Epithelial cell of prostate (primary cell): ENCODE measurements at regions not wholly inside any gene's neighbourhood (a gene's known extent, or its start where the extent isn't known, plus 50 kb on each side); places are given as distances from the start of the nearest gene placed in this dataset.
"Not testable (repeated sequence)": the region's sequence is repeated elsewhere in the genome, so short reads cannot be mapped to it uniquely, and the experiment has no call there.

Source experiments
- DNase-seq: peaks from one replicate; pipeline ENCODE4 v3.0.0-alpha.2; 2011; ENCODE audit warnings: low read depth, low spot score
- H3K27ac ChIP-seq: fragments of 450-650 bp; 2 replicates; pipeline ENCODE4 v1.5.1; 2017; ENCODE audit warnings: mild to moderate bottlenecking

DNA sequence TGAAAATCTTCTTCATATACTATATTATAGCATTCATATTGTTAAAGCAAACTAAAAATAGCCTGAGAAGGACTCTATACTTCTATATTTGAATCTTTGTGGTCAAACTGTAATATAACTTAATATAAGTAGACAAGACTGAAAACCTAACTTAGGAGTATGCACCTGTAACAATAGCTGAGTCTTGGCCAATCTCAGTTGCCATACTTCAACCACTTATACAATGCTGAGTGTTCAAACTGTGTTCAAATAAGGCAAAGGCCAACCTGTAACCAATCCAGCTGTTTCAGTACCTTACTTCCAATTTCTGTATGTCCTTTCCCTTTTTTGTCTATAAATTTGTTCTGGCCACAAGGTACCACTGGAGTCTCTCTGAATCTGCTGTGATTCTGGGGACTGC is 1360.8 kb upstream of the CDH9 start:
- no peak overlapping the region for H3K27ac ChIP-seq
- no peak for DNase-seq

DNA sequence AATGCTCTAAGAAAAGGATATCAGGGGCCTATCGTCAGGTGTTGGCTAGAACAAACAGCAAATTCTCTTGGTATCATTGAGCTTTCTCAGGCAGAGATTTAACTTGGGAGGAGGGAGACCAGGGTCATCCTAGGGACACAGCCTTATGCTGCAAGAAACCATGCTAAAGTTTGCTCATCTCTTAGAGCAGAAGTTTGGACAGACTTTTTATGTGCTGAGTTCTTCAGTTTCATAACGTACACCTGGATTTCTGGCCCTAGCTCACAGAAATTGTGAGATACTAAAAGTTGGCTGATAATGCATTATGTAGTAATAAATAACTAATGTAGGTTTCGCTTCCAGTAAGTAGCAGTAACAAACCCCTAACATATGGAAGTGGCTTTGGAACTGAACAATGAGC is 1359.8 kb upstream of the CDH9 start:
- peak overlapping the region; percentile 38 for H3K27ac ChIP-seq

GRCh38 chr5:28397502-28397941 is 1359.1 kb upstream of the CDH9 start:
- H3K27ac ChIP-seq: peak overlapping the region; percentile 38
- DNase-seq: no peak

More for the DNA sequence above, 1359.8 kb upstream of the CDH9 start:
- no peak for DNase-seq

- no peak overlapping the region for H3K27ac ChIP-seq
- no peak for DNase-seq
Measured at GRCh38 chr5:28391277-28391676, 1352.9 kb upstream of the CDH9 start.

DNA sequence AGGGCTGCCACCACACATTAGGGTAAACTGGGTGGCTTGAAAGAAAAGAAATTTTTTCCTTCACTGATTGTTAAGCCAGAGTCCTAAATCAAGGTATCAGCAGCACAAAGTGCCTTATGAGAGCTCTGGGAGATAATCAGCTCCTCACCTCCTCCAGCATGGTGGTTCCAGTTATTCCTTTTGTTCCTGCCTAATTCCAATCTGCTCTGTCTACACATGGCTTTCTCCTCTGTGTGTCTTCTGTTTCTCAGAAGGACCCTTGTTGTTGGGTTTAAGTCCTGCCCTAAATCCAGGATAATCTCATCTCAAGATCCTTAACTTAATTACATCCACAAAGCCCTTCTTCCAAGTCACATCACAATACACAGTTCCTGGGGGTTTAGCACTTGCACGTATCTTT is 1352.0 kb upstream of the CDH9 start:
- H3K27ac ChIP-seq: no peak overlapping the region
- DNase-seq: no peak

GRCh38 chr5:28389727-28390126 is 1351.3 kb upstream of the CDH9 start:
- DNase-seq, H3K27ac ChIP-seq: not testable (repeated sequence)

GRCh38 chr5:28388428-28388827 is 1350.0 kb upstream of the CDH9 start:
- H3K27ac ChIP-seq: no peak overlapping the region
- DNase-seq: no peak

GRCh38 chr5:28386712-28387111 is 1348.3 kb upstream of the CDH9 start:
- H3K27ac ChIP-seq: no peak overlapping the region

GRCh38 chr5:28380167-28380566 is 1341.8 kb upstream of the CDH9 start:
- H3K27ac ChIP-seq: no peak overlapping the region
- DNase-seq: no peak

More at GRCh38 chr5:28386712-28387111, 1348.3 kb upstream of the CDH9 start:
- no peak for DNase-seq

DNA sequence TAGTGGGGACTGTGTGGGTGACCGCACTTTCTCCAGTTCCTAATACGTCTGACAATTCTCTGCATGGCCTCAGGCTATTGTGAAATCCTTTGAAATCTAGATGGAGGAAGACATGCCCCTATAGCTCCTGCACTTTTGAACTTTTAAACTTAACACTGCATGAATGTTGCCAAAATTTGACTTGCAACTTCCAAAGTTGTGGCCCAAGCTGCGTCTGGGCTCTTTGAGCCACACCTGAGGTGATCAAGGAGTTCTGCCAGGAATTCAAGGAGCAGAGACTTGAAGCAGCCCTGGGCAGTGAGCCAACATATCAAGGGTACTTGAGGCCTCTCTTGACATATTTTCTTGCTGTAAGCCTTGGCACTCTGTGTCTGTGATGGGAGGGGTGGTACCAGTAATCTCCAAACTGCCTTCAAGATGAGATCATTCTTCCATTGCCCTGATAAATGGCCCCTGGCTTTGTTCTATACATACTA is 1336.1 kb upstream of the CDH9 start:
- no peak for DNase-seq
- H3K27ac ChIP-seq: no peak overlapping the region

- H3K27ac ChIP-seq: no peak overlapping the region
- no peak for DNase-seq
Measured at GRCh38 chr5:28370896-28371295, 1332.5 kb upstream of the CDH9 start.

GRCh38 chr5:28369418-28369817 is 1331.0 kb upstream of the CDH9 start:
- DNase-seq: no peak
- no peak overlapping the region for H3K27ac ChIP-seq

- DNase-seq: no peak
- no peak overlapping the region for H3K27ac ChIP-seq
Measured at GRCh38 chr5:28355831-28356230, 1317.4 kb upstream of the CDH9 start.

- no peak for DNase-seq
- H3K27ac ChIP-seq: no peak overlapping the region
Measured at GRCh38 chr5:28346696-28347095, 1308.3 kb upstream of the CDH9 start.

- H3K27ac ChIP-seq: no peak overlapping the region
- no peak for DNase-seq
Measured at GRCh38 chr5:28344836-28345433, 1306.5 kb upstream of the CDH9 start.

DNA sequence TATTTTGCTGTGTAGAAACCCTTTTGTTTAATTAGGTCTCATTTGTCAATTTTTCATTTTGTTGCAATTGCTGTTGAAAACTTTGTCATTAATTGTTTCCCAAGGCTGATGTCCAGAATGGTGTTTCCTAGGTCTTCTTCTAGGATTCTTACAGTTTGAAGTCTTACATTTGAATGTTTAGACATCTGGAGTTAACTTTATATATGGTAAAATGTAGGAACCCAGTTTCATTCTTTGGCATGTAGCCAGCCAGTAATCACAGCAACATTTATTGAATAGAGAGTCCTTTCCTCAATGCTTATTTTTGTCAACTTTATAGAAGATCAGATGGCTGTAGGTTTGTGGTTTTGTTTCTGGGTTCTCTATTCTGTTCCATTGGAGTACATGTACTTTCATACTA is 1290.8 kb upstream of the CDH9 start:
- H3K27ac ChIP-seq: no peak overlapping the region
- DNase-seq: no peak

DNA sequence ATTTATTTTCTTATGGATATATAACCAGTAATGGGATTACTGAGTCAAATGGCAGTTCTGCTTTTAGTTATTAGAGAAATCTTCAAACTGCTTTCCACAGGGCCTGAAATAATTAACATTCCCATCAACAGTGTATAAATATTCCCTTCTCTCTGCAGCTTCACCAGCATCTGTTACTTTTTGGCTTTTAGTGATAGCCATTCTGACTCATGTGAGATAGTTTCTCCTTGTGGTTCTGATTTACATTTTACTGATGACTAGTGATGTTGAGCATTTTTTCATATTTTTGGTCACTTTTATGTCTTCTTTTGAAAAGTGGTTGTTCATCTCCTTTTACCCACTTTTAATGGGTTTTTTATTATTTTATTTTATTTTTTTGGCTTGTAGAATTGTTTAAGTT is 1290.3 kb upstream of the CDH9 start:
- DNase-seq: no peak
- no peak overlapping the region for H3K27ac ChIP-seq

DNA sequence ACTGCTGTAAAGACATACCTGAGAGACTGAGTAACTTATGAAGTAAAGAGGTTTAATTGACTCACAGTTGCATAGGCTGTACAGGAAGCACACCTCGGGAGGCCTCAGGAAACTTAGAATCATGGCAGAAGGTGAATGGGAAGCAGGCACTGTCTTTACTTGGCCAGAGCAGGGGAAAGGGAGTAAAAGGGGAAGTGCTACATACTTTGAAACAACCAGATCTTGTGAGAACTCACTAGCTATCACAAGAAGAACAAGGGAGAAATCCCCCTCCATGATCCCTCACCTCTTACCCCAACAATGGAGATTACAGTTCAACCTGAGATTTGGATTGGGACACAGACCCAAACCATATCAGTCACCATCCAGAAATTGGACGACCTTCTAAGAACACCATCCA is 1285.8 kb upstream of the CDH9 start:
- no peak overlapping the region for H3K27ac ChIP-seq
- DNase-seq: no peak

DNA sequence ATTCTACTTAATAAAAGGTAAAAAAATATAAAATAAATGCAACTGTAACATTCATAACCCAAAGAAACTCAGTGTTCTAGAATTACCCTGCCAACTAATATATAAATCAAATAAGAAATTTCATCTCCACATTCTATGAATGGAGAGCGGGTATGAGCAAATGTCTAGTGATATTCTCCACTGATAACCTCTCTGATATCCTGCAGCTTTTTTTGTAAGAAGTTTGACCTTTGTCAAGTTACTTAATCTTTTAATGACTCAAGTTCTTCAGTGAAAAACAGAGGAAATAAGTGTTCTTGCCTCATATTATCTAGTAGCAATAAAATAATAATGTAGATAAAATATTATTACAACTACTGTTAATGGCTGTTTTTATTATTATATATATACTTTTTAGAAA is 1275.6 kb upstream of the CDH9 start:
- DNase-seq: no peak
- H3K27ac ChIP-seq: no peak overlapping the region

DNA sequence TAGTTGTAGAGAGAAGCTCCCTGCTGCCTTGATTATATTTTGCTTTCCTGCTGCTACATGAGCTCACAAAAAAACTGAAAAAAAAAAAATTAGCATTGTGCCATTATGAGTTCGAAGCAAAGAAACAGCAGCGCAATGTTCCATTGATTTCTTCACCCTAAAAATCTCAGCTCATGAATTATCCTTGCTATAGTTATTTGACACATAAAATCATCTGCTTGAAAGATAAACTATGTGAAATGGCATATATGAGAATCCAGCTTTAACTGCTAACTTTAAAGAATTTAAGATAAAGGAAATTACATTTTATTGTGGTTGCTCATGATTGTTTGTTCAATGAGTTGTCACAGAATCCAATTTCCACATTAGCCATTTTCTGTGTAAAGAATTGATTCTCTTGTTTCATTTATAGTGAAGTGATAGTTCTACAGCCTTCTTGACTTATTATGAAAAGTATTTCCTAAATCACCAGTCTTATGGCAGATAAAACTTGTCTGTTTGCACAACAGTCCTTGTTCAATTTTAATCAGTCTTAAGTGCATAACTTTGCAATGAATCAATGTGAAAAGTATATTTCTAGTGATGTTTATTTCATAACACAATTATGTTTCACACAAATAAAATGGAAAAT is 1275.0 kb upstream of the CDH9 start:
- no peak for DNase-seq

DNA sequence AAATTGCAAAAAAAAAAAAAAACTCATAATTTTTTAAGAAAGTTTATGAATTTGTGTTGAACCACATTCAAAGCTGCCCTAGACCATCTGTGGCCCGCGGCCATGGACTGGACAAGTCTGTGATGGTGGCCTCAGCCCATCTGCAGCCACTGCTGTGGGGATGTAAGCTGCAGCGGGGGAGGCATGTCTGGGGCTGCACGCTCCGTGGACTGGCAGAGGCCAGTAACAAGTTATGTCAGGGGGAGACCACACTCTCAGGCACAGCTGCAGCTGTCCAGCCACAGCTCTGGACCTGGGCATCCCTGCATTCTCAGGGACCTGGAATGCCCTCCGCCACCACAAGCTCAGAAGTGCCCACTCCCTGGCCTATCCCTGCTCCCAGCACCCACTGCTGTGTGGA is 1272.3 kb upstream of the CDH9 start:
- H3K27ac ChIP-seq: no peak overlapping the region
- DNase-seq: no peak

More for the DNA sequence above, 1275.0 kb upstream of the CDH9 start:
- no peak overlapping the region for H3K27ac ChIP-seq

DNA sequence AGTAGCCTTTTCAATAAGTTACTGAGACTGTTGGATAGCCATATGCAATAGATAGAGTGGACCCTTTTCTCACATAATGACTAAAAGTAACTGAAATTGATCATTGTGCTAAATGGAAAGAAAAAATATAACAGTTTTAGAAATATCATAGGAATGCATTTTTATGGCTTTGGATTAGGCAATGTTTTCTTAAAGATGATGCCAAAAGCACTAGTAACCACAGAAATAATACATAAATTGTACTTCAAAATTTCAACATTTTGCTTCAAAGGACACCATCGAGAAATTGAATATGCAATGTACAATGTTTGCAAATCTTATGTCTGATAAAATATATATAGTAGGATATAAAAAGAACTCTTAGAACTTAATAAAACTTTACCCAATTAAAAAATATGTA is 1267.5 kb upstream of the CDH9 start:
- DNase-seq: no peak
- H3K27ac ChIP-seq: no peak overlapping the region
